Epithelial cell of esophagus (primary cell): ENCODE measurements at regions not wholly inside any gene's neighbourhood (a gene's known extent, or its start where the extent isn't known, plus 50 kb on each side); places are given as distances from the start of the nearest gene placed in this dataset.

Experiments
- DNase-seq: peaks from one replicate; pipeline ENCODE4 v3.0.0; 2010; ENCODE audit warnings: low read depth
- H3K4me3 ChIP-seq: 2 replicates; pipeline ENCODE4 v1.5.1; 2011; ENCODE audit warnings: mild to moderate bottlenecking, low read length, control low read depth
- TF ChIP-seq, protein P1 (sequence below): IDR thresholded peaks from 2 replicates; pipeline ENCODE4 v1.5.1; 2011; ENCODE audit warnings: low read depth, mild to moderate bottlenecking, low read length, control low read depth, inconsistent platforms; ENCODE audit not compliant: insufficient read depth; ENCODE audit errors: missing control alignments

DNA sequence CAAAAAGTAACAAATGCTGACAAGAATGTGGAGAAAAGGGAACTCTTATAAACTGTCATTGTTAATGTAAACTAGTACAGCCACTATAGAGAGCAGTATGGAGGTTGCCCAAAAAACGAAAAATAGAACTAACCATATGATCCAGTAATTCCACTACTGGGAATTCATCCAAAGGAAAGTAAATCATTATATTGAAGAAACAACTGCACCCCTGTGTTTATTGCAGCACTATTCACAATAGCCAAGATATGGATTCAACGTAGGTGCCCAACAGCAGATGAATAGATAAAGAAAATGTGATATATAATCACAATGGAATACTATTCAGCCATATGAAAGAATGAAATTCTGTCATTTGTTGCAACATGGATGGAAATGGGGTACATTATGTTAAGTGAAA, 188.0 kb upstream of the E2F7 start:
- TF ChIP-seq, protein P1, sequence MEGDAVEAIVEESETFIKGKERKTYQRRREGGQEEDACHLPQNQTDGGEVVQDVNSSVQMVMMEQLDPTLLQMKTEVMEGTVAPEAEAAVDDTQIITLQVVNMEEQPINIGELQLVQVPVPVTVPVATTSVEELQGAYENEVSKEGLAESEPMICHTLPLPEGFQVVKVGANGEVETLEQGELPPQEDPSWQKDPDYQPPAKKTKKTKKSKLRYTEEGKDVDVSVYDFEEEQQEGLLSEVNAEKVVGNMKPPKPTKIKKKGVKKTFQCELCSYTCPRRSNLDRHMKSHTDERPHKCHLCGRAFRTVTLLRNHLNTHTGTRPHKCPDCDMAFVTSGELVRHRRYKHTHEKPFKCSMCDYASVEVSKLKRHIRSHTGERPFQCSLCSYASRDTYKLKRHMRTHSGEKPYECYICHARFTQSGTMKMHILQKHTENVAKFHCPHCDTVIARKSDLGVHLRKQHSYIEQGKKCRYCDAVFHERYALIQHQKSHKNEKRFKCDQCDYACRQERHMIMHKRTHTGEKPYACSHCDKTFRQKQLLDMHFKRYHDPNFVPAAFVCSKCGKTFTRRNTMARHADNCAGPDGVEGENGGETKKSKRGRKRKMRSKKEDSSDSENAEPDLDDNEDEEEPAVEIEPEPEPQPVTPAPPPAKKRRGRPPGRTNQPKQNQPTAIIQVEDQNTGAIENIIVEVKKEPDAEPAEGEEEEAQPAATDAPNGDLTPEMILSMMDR: no peak
- no peak for DNase-seq
- no peak overlapping the region for H3K4me3 ChIP-seq

DNA sequence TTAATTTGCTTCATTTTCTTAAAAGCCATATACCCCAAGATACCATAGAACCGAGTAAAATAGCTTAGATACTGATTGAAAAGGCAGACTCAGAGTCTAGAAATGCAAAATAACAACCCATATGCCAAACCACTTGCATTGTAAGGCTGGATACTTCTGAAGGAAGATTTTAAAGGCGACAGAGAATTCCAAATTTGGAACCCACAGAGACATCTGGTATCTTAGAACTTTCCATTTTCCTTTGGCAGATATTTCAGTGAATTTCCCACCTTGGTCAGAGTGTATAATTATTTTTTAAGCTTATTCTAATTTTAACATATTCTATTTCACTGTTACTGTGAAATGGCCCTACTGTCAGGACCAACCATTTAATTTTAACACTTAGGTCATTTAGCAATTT, 186.4 kb upstream of the E2F7 start:
- no peak for DNase-seq
- TF ChIP-seq, protein P1: no peak
- H3K4me3 ChIP-seq: no peak overlapping the region

DNA sequence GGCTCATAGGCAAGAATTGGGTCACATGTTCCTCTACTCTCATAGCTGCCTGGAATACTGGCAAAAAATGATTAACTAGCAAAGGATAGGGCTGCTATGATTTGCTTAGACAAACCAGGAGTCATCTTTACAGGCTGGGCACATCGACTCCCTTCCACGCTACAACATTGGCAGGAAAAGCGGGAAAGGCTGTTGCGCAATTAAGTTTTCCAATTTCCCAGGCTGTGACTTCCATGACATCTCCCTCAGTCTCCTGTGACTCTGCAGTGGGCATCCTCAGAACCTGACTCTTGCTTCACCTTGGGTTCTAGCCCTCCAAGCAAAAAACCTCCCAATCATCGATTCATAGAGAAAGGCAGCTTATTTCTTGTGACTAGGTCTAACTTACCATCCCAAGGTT, 184.5 kb upstream of the E2F7 start:
- TF ChIP-seq, protein P1: no peak
- no peak overlapping the region for H3K4me3 ChIP-seq
- no peak for DNase-seq

DNA sequence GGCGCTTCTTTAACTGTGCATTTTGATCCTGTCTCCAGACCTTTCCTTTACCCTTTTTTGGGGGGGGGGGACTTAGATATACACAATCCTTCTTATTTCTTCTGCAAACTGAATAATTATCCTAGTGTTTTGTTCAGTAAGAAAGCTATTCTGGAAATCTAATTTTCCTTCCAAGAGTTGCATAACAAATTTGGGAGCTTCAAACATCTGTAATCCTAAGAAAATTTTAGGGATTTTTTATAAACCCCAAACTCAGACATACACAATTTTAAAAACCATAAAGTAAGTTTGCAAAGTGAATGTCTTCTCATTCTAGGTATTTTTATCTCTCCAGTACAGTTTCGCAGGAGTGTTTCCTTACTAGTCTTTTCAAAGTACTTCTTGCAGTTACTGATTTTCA, 182.7 kb upstream of the E2F7 start:
- no peak for DNase-seq
- no peak overlapping the region for H3K4me3 ChIP-seq
- TF ChIP-seq, protein P1: no peak

DNA sequence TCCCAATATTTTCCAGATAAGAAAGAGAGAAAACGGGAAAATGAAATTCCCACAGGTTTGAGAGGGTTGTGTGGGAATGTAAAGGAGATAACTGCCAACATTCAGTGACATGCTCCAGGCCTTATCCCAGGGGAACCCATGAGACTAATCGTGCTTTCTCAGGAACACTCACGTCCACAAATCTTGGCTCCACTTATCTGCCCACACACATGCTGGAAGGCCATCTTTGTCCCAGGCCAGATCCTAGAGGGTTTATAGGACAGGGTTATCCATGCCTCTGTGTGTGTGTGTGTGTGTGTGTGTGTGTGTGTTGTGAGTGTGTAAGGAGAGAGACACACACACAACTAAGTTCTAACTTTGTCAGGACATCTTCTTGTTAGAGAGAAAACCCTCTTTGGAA, 182.2 kb upstream of the E2F7 start:
- H3K4me3 ChIP-seq: no peak overlapping the region
- TF ChIP-seq, protein P1: no peak
- DNase-seq: no peak

DNA sequence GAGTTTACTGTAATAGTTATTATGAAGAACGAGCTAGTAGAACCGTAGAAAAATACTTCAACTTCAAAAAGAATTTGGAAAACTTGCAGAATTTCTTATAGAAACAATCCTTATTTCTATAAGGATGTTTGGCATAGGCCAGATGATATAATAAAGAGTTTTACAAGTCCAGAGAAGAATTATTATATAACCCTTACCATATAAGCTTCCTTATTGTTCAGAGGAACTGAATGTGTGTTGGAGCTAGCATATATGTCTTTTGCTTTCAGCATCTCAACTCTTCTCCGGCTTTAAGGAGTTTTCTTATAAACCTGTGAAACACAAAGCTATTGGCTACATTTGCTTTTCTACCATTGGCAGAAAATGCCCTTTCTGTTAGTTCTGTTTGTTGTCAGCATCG, 178.0 kb upstream of the E2F7 start:
- no peak overlapping the region for H3K4me3 ChIP-seq
- DNase-seq: no peak
- TF ChIP-seq, protein P1: no peak

DNA sequence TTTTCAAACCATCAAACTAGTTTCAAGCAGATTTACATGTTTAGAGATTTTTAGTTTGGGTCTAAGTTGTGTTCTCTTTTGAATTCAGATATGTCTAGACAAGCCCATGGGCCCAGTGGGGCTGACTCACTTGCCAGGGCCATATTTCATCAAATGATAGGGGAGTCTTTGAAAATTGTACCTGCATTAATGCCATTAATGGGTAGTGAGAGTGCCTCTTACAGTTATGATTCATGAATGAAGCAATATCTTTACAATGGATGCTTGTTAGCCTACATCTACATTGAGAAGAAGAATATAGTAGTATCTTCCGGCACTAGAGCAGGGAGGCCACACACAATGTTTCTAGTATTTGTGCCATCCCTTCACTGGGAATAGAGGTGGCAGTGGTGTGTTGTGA, 174.2 kb upstream of the E2F7 start:
- DNase-seq: peak; percentile 86
- TF ChIP-seq, protein P1: no peak
- H3K4me3 ChIP-seq: no peak overlapping the region
